GM12874 (cell line): ENCODE measurements at regions not wholly inside any gene's neighbourhood (a gene's known extent, or its start where the extent isn't known, plus 50 kb on each side); places are given as distances from the start of the nearest gene placed in this dataset.

Experiments
- CTCF ChIP-seq: IDR thresholded peaks from 2 replicates; pipeline ENCODE4 v1.5.1; 2011; ENCODE audit warnings: low read depth, mild to moderate bottlenecking, control low read depth, low read length, moderate library complexity; ENCODE audit not compliant: insufficient read depth

DNA sequence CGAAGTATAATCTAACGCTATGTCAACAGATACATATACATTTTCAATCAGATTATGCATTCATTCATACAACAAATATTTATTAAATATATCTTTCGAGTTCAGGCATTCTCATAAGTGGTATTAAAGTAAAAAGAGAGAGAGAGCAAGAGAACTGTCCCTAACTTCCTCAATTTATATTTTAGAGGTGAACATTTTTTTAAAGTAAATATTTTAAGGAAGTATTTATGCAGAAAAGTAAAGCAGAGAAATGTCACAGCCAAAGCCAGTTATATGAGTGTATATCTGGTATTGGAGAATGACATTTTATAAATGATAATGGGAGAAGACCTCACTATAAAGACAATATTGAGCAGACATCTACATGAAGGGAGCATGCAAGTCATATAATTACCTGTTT lies 667.3 kb upstream of the CDH9 start:
- TF ChIP-seq CTCF = no peak

GRCh38 chr5:27701931-27702903 lies 663.8 kb upstream of the CDH9 start:
- TF ChIP-seq CTCF = no peak

GRCh38 chr5:27700526-27700925 lies 662.1 kb upstream of the CDH9 start:
- no peak for TF ChIP-seq CTCF

GRCh38 chr5:27682600-27682999 lies 644.2 kb upstream of the CDH9 start:
- TF ChIP-seq CTCF = no peak

GRCh38 chr5:27652505-27652904 lies 614.1 kb upstream of the CDH9 start:
- no peak for TF ChIP-seq CTCF

DNA sequence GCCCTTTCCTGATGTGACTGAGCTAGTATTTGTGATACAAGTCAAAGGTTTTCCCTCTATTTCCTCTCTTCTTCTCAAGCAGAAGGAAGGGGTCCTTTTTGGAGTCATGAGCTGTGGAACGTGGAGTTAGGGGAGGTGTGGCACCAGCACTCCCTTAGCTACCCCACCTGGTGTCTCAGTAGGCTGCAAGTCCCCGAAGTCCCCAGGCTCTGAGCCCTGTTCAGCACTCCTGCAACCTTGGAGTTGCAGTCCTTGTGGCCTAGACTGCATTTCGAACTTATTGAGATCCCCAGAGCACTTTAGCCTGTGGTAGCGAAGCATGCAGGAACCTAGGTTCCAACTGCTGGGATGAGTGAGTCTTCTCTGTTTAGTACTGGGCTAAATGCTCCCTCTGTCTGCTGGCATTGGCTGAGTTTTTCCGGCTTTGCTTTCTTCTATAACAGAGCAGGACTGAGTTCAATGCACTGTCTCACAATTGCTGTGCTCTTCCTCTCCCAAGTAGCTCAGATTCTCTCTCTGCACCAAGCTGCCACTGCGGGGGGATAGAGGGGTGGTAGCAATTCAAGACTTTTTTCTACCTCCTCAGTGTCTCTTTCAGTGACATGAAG lies 600.7 kb upstream of the CDH9 start:
- TF ChIP-seq CTCF = no peak

GRCh38 chr5:27619982-27620381 lies 581.6 kb upstream of the CDH9 start:
- TF ChIP-seq CTCF = no peak
